ENCODE measurements at regions not wholly inside any gene's neighbourhood (a gene's known extent, or its start where the extent isn't known, plus 50 kb on each side); places are given as distances from the start of the nearest gene placed in this dataset.

DNA sequence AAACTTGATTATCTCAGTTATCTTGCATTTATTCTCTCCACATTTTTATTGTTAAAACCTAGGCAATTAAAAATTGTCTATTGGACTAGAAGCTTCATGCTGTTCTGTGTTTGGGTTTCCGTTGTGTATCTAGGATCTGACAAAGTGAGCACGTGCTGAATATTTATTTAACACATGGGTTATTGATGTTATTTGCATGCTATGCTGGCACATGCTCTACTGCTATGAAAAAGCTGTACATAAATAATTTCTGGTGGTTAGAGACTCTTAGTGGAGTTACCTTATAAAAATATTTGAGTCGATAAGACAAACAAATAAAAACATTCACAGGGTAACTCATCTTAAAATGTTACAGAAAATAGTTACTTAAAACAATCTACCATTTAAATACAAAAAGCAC lies 1769.7 kb downstream of the MRPL39 start:
- TF ChIP-seq, protein P1, sequence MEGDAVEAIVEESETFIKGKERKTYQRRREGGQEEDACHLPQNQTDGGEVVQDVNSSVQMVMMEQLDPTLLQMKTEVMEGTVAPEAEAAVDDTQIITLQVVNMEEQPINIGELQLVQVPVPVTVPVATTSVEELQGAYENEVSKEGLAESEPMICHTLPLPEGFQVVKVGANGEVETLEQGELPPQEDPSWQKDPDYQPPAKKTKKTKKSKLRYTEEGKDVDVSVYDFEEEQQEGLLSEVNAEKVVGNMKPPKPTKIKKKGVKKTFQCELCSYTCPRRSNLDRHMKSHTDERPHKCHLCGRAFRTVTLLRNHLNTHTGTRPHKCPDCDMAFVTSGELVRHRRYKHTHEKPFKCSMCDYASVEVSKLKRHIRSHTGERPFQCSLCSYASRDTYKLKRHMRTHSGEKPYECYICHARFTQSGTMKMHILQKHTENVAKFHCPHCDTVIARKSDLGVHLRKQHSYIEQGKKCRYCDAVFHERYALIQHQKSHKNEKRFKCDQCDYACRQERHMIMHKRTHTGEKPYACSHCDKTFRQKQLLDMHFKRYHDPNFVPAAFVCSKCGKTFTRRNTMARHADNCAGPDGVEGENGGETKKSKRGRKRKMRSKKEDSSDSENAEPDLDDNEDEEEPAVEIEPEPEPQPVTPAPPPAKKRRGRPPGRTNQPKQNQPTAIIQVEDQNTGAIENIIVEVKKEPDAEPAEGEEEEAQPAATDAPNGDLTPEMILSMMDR (IDR thresholded peaks at IDR 0.05; ENCODE audit: extremely low read depth in 1 of 2, insufficient read depth in 1 of 2, low read depth in 1 of 2, low read length in 2 of 2), result no peak
- TF ChIP-seq MYC (IDR thresholded peaks at IDR 0.05; ENCODE audit: low read depth, low read length), result no peak
- no peak for TF ChIP-seq POLR2A (IDR thresholded peaks at IDR 0.05; ENCODE audit: low read depth, low read length)
- no peak for TF ChIP-seq EZH2 (IDR thresholded peaks at IDR 0.05; ENCODE audit: borderline replicate concordance, low read depth, low read length, severe bottlenecking)
- TF ChIP-seq, protein P2, sequence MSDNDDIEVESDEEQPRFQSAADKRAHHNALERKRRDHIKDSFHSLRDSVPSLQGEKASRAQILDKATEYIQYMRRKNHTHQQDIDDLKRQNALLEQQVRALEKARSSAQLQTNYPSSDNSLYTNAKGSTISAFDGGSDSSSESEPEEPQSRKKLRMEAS (IDR thresholded peaks at IDR 0.05; ENCODE audit: insufficient read depth, insufficient read length), result no peak
- no peak for TF ChIP-seq JUN (IDR thresholded peaks at IDR 0.05; ENCODE audit: borderline replicate concordance, insufficient read depth, insufficient read length, low read depth)
- TF ChIP-seq FOS (IDR thresholded peaks at IDR 0.05; ENCODE audit: borderline replicate concordance, insufficient read depth, low read length), result no peak

All from endothelial cell of umbilical vein (primary cell).